GM18517 (cell line): ENCODE measurements at regions not wholly inside any gene's neighbourhood (a gene's known extent, or its start where the extent isn't known, plus 50 kb on each side); places are given as distances from the start of the nearest gene placed in this dataset.

ENCODE experiments used
- ATAC-seq: cut with Tn5 transposase; IDR thresholded peaks from one replicate; pipeline ENCODE4 v1.9.1; 2021; ENCODE audit warnings: mild to moderate bottlenecking, moderate library complexity; ENCODE audit not compliant: unreplicated experiment

GRCh38 chrX:87727620-87728019, 210.0 kb downstream of the KLHL4 start:
- no peak for ATAC-seq

- no peak for ATAC-seq
Measured at GRCh38 chrX:87728024-87728423, 210.4 kb downstream of the KLHL4 start.

GRCh38 chrX:87728459-87728858, 210.9 kb downstream of the KLHL4 start:
- ATAC-seq = no peak

- ATAC-seq = no peak
Measured at GRCh38 chrX:87732133-87732532, 214.5 kb downstream of the KLHL4 start.

- no peak for ATAC-seq
Measured at GRCh38 chrX:87736576-87736975, 219.0 kb downstream of the KLHL4 start.

GRCh38 chrX:87744391-87744790, 226.8 kb downstream of the KLHL4 start:
- no peak for ATAC-seq

GRCh38 chrX:87755493-87755892, 237.9 kb downstream of the KLHL4 start:
- ATAC-seq = no peak

GRCh38 chrX:87788976-87789375, 271.4 kb downstream of the KLHL4 start:
- ATAC-seq = no peak

- ATAC-seq = no peak
Measured at GRCh38 chrX:87798039-87798438, 280.4 kb downstream of the KLHL4 start.

- ATAC-seq = no peak
Measured at GRCh38 chrX:87805829-87806490, 288.4 kb downstream of the KLHL4 start.

- no peak for ATAC-seq
Measured at GRCh38 chrX:87808576-87809243, 291.1 kb downstream of the KLHL4 start.

GRCh38 chrX:87813566-87813965, 296.0 kb downstream of the KLHL4 start:
- no peak for ATAC-seq

GRCh38 chrX:87846956-87847355, 329.4 kb downstream of the KLHL4 start:
- no peak for ATAC-seq

GRCh38 chrX:87873347-87873941, 355.8 kb downstream of the KLHL4 start:
- ATAC-seq = peak; percentile 60

- ATAC-seq = no peak
Measured at GRCh38 chrX:87874043-87874442, 356.4 kb downstream of the KLHL4 start.

GRCh38 chrX:87878926-87879325, 361.3 kb downstream of the KLHL4 start:
- ATAC-seq = no peak

- no peak for ATAC-seq
Measured at GRCh38 chrX:87890437-87890836, 372.8 kb downstream of the KLHL4 start.

GRCh38 chrX:87895421-87895820, 377.8 kb downstream of the KLHL4 start:
- ATAC-seq = no peak

GRCh38 chrX:87896057-87896456, 378.5 kb downstream of the KLHL4 start:
- no peak for ATAC-seq

GRCh38 chrX:87900320-87900908, 382.8 kb downstream of the KLHL4 start:
- peak; percentile 71 for ATAC-seq

GRCh38 chrX:87901060-87901459, 383.5 kb downstream of the KLHL4 start:
- no peak for ATAC-seq

- ATAC-seq = no peak
Measured at GRCh38 chrX:87914726-87915125, 397.1 kb downstream of the KLHL4 start.
